ENCODE measurements at regions not wholly inside any gene's neighbourhood (a gene's known extent, or its start where the extent isn't known, plus 50 kb on each side); places are given as distances from the start of the nearest gene placed in this dataset.

GRCh38 chr7:46011501-46011900, 90.4 kb upstream of the IGFBP3 start:
- ATAC-seq (no peak), DNase-seq (ENCODE audit: low read depth, low spot score) (no peak)
- Histone ChIP-seq H4K20me1 (ENCODE audit: insufficient read depth) (no peaks in the 10 kb centered on the region), H3K9me3 (ENCODE audit: control insufficient read depth in 1 of 2, insufficient read depth in 1 of 2, low read depth in 1 of 2, low read length in 2 of 2) (no peaks in the 10 kb centered on the region), H3K4me2 (ENCODE audit: low read length) (no peak overlapping the region), H3K9me2 (ENCODE audit: insufficient read depth) (no peaks in the 10 kb centered on the region), H3K4me1 (ENCODE audit: control insufficient read depth in 1 of 2, insufficient read depth in 2 of 2, low read length in 2 of 2) (no peaks in the 10 kb centered on the region), H3K27me3 (ENCODE audit: insufficient read depth, low read length) (no peaks in the 10 kb centered on the region), H3K4me3 (replicated peaks in 1 of 2; ENCODE audit: low read depth in 1 of 2, low read length in 2 of 2) (no peak overlapping the region), H3K9ac (ENCODE audit: low read length) (no peak overlapping the region), H3K36me3 (ENCODE audit: control insufficient read depth in 1 of 2, insufficient read depth in 2 of 2, low read length in 2 of 2) (no peaks in the 10 kb centered on the region), H3K79me2 (ENCODE audit: insufficient read depth, low read length) (no peaks in the 10 kb centered on the region), H3K27ac (ENCODE audit: low read depth, low read length) (no peak overlapping the region), H2AFZ (ENCODE audit: low read depth, low read length, poor library complexity, severe bottlenecking) (no peak overlapping the region)
- TF ChIP-seq, protein P1, sequence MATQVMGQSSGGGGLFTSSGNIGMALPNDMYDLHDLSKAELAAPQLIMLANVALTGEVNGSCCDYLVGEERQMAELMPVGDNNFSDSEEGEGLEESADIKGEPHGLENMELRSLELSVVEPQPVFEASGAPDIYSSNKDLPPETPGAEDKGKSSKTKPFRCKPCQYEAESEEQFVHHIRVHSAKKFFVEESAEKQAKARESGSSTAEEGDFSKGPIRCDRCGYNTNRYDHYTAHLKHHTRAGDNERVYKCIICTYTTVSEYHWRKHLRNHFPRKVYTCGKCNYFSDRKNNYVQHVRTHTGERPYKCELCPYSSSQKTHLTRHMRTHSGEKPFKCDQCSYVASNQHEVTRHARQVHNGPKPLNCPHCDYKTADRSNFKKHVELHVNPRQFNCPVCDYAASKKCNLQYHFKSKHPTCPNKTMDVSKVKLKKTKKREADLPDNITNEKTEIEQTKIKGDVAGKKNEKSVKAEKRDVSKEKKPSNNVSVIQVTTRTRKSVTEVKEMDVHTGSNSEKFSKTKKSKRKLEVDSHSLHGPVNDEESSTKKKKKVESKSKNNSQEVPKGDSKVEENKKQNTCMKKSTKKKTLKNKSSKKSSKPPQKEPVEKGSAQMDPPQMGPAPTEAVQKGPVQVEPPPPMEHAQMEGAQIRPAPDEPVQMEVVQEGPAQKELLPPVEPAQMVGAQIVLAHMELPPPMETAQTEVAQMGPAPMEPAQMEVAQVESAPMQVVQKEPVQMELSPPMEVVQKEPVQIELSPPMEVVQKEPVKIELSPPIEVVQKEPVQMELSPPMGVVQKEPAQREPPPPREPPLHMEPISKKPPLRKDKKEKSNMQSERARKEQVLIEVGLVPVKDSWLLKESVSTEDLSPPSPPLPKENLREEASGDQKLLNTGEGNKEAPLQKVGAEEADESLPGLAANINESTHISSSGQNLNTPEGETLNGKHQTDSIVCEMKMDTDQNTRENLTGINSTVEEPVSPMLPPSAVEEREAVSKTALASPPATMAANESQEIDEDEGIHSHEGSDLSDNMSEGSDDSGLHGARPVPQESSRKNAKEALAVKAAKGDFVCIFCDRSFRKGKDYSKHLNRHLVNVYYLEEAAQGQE (IDR thresholded peaks at IDR 0.05; ENCODE audit: low read depth) = no peak
- TF ChIP-seq CBX3 (IDR thresholded peaks at IDR 0.05; ENCODE audit: low read depth) (no peak), SIN3A (IDR thresholded peaks at IDR 0.05; ENCODE audit: low read depth) (no peak), CEBPB (IDR thresholded peaks at IDR 0.05; ENCODE audit: low read depth) (no peak), ELF1 (IDR thresholded peaks at IDR 0.05; ENCODE audit: borderline replicate concordance, low read depth) (no peak)
- no TSS peak for BruUV-seq (replicated peaks)
- ChIA-PET RAD21 (ENCODE audit: low non-redundant PET in 1 of 2, low total read pairs in 2 of 2, uncharacterized antibody in 2 of 2, unreplicated experiment in 2 of 2) (no interaction called here), CTCF (no interaction called here), POLR2A (no interaction called here)
- intact Hi-C loops (cut with micrococcal nuclease) = no loop called here

GRCh38 chr7:46011059-46011458, 90.0 kb upstream of the IGFBP3 start:
- Histone ChIP-seq H3K27me3 (ENCODE audit: insufficient read depth, low read length) (no peaks in the 10 kb centered on the region), H3K4me2 (ENCODE audit: low read length) (no peak overlapping the region), H3K9me2 (ENCODE audit: insufficient read depth) (no peaks in the 10 kb centered on the region), H3K9ac (ENCODE audit: low read length) (no peak overlapping the region), H4K20me1 (ENCODE audit: insufficient read depth) (no peaks in the 10 kb centered on the region), H3K9me3 (ENCODE audit: control insufficient read depth in 1 of 2, insufficient read depth in 1 of 2, low read depth in 1 of 2, low read length in 2 of 2) (no peaks in the 10 kb centered on the region), H3K36me3 (ENCODE audit: control insufficient read depth in 1 of 2, insufficient read depth in 2 of 2, low read length in 2 of 2) (no peaks in the 10 kb centered on the region), H3K4me3 (replicated peaks in 1 of 2; ENCODE audit: low read depth in 1 of 2, low read length in 2 of 2) (no peak overlapping the region), H3K79me2 (ENCODE audit: insufficient read depth, low read length) (no peaks in the 10 kb centered on the region), H3K27ac (ENCODE audit: low read depth, low read length) (no peak overlapping the region), H3K4me1 (ENCODE audit: control insufficient read depth in 1 of 2, insufficient read depth in 2 of 2, low read length in 2 of 2) (no peaks in the 10 kb centered on the region), H2AFZ (ENCODE audit: low read depth, low read length, poor library complexity, severe bottlenecking) (no peak overlapping the region)
- no TSS peak for BruUV-seq (replicated peaks)
- RAD21 ChIA-PET (ENCODE audit: low non-redundant PET in 1 of 2, low total read pairs in 2 of 2, uncharacterized antibody in 2 of 2, unreplicated experiment in 2 of 2) = no interaction called here
- no peak for TF ChIP-seq ZFX (IDR thresholded peaks at IDR 0.05)
- TF ChIP-seq EGR1 (IDR thresholded peaks at IDR 0.05; ENCODE audit: low read depth) = no peak
- TF ChIP-seq RAD21 (IDR thresholded peaks at IDR 0.05; ENCODE audit: low read depth) = no peak
- TF ChIP-seq, protein P2, sequence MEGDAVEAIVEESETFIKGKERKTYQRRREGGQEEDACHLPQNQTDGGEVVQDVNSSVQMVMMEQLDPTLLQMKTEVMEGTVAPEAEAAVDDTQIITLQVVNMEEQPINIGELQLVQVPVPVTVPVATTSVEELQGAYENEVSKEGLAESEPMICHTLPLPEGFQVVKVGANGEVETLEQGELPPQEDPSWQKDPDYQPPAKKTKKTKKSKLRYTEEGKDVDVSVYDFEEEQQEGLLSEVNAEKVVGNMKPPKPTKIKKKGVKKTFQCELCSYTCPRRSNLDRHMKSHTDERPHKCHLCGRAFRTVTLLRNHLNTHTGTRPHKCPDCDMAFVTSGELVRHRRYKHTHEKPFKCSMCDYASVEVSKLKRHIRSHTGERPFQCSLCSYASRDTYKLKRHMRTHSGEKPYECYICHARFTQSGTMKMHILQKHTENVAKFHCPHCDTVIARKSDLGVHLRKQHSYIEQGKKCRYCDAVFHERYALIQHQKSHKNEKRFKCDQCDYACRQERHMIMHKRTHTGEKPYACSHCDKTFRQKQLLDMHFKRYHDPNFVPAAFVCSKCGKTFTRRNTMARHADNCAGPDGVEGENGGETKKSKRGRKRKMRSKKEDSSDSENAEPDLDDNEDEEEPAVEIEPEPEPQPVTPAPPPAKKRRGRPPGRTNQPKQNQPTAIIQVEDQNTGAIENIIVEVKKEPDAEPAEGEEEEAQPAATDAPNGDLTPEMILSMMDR (IDR thresholded peaks at IDR 0.05 in 2 of 3, conservative IDR thresholded peaks at IDR 0.05 in 1 of 3; ENCODE audit: borderline replicate concordance in 1 of 3, insufficient read depth in 1 of 3, low read depth in 2 of 3, low read length in 2 of 3) = no peak
- TF ChIP-seq ZBTB33 (IDR thresholded peaks at IDR 0.05; ENCODE audit: extremely low read depth, insufficient replicate concordance, low read length) = no peak
- no peak for TF ChIP-seq CBX3 (IDR thresholded peaks at IDR 0.05; ENCODE audit: low read depth)
- no peak for TF ChIP-seq FOSL1 (IDR thresholded peaks at IDR 0.05; ENCODE audit: low read depth)
- CTCF ChIA-PET = no interaction called here
- no peak for ATAC-seq
- DNase-seq (ENCODE audit: low read depth, low spot score) = no peak
- intact Hi-C loops (cut with micrococcal nuclease) = no loop called here
- POLR2A ChIA-PET = no interaction called here
